ENCODE measurements at regions not wholly inside any gene's neighbourhood (a gene's known extent, or its start where the extent isn't known, plus 50 kb on each side); places are given as distances from the start of the nearest gene placed in this dataset.

DNA sequence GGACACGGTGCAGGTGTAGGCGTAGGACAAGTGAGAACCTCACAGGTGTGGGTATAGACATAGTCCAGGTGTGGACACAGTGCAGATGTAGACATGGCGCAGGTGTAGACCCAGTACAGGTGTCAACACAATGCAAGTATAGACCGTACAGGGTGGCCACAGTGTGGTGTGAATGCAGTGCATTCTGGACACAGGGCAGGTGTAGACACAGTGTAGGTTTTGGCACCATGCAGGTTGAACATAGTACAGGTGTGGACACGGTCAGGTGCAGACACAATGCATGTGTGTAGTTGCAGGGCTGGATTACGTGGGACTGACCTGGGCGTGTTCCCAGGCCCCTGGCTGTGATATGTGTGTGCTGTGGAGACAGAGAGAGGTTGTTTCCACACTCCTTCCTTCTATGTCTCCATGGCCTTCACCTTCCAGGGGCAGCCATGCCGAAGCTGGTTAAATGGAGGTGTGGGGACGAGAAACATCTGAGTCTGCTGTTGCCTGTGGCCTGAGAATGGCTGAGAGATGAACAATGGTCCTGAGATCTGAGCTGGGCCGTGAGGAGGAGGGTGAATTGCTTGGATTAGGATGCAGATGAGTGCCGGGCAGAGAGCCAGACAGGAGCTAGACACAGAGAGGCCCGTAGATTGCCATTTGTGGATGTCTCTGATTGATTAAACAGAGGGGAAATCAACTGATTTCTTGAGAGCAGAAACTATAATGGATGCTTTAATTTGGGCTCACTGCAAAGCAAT, 343.9 kb upstream of the SHH start:
- Mint-ChIP-seq H3K4me3 (no peak overlapping the region), H3K27ac (no peak overlapping the region), H3K9me3 (peaks cover 8% of the 10 kb centered on the region), H3K27me3 (peaks cover 2% of the 10 kb centered on the region), H3K36me3 (ENCODE audit: low read depth) (no peaks in the 10 kb centered on the region), H3K4me1 (ENCODE audit: low read depth) (no peaks in the 10 kb centered on the region)
- intact Hi-C loops (cut with micrococcal nuclease): no loop called here

- Mint-ChIP-seq H3K4me1 (ENCODE audit: low read depth) (no peaks in the 10 kb centered on the region), H3K27ac (no peak overlapping the region), H3K27me3 (no peaks in the 10 kb centered on the region), H3K4me3 (no peak overlapping the region), H3K36me3 (ENCODE audit: low read depth) (no peaks in the 10 kb centered on the region), H3K9me3 (peaks cover 8% of the 10 kb centered on the region)
- intact Hi-C loops (cut with micrococcal nuclease): no loop called here
Measured at GRCh38 chr7:156153590-156153989, 341.3 kb upstream of the SHH start.

DNA sequence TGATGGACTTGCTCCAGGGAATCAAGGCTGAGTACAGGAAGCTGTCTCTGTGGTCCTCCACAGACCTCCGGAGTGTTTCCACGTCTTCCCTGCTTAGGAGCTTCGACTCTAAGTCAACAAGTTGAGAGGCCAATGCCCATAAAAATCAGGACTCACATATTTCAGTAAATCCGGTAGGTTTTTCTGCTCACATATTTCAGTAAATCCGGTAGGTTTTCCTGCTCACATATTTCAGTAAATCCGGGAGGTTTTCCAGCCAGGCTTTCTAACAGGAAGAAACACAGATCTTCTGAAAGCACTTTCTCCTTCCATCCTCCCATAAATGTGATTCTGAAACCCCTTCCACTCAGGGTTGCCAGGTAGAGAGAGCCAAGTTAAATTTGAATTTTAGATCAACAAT, 340.1 kb upstream of the SHH start:
- no peaks in the 10 kb centered on the region for H3K4me1 Mint-ChIP-seq (ENCODE audit: low read depth)
- H3K9me3 Mint-ChIP-seq: peaks cover 8% of the 10 kb centered on the region
- intact Hi-C loops (cut with micrococcal nuclease): no loop called here
- H3K36me3 Mint-ChIP-seq (ENCODE audit: low read depth): no peaks in the 10 kb centered on the region
- H3K27me3 Mint-ChIP-seq: no peaks in the 10 kb centered on the region
- H3K27ac Mint-ChIP-seq: no peak overlapping the region
- H3K4me3 Mint-ChIP-seq: no peak overlapping the region

DNA sequence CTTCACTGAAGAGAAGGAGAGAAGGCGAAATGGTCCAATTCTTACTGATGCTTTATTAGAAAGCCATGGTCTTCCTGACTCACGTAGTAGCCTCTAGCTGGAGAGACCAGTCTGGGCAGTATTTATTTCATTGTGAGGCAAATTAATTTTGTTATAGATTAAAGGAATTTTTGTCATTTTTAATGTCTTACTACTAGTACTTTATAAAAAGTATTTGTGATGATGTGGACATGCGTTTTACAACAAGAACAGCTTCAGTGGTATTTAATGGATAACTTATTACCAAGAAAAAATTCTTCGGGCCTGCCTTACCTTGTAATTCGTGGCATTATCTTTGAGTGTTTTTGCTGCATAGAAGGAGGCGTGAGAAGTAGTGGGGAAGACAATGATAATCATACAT, 339.4 kb upstream of the SHH start:
- intact Hi-C loops (cut with micrococcal nuclease): no loop called here
- Mint-ChIP-seq H3K9me3 (peaks cover 8% of the 10 kb centered on the region), H3K4me3 (no peak overlapping the region), H3K27ac (no peak overlapping the region), H3K27me3 (no peaks in the 10 kb centered on the region), H3K36me3 (ENCODE audit: low read depth) (no peaks in the 10 kb centered on the region), H3K4me1 (ENCODE audit: low read depth) (no peaks in the 10 kb centered on the region)

DNA sequence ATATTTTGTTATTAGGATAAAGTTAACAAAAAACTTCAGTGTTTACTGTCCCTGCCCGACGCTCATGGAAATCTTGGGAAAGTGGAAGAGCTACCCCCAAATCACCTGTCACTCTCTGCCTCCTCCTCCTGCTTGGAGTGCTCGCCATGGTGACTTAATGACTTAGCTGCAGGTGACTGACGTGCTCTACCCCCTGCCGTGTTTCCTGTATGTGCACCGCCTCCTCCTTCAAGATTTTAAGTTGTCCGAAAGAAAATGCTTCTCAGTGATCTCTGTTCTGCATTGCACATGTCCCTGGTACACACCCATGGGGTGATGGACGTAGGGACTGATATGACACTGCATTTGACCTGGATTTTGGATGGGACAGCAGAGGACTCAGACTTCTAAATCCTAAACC, 338.8 kb upstream of the SHH start:
- no peak overlapping the region for H3K4me3 Mint-ChIP-seq
- intact Hi-C loops (cut with micrococcal nuclease): no loop called here
- H3K4me1 Mint-ChIP-seq (ENCODE audit: low read depth): no peaks in the 10 kb centered on the region
- H3K36me3 Mint-ChIP-seq (ENCODE audit: low read depth): no peaks in the 10 kb centered on the region
- no peaks in the 10 kb centered on the region for H3K27me3 Mint-ChIP-seq
- peaks cover 8% of the 10 kb centered on the region for H3K9me3 Mint-ChIP-seq
- no peak overlapping the region for H3K27ac Mint-ChIP-seq

- no peaks in the 10 kb centered on the region for H3K36me3 Mint-ChIP-seq (ENCODE audit: low read depth)
- H3K9me3 Mint-ChIP-seq: peaks cover 8% of the 10 kb centered on the region
- intact Hi-C loops (cut with micrococcal nuclease): no loop called here
- H3K4me3 Mint-ChIP-seq: no peak overlapping the region
- no peaks in the 10 kb centered on the region for H3K27me3 Mint-ChIP-seq
- no peak overlapping the region for H3K27ac Mint-ChIP-seq
- H3K4me1 Mint-ChIP-seq (ENCODE audit: low read depth): no peaks in the 10 kb centered on the region
Measured at GRCh38 chr7:156148995-156149394, 336.7 kb upstream of the SHH start.

- Mint-ChIP-seq H3K9me3 (peaks cover 3% of the 10 kb centered on the region), H3K36me3 (ENCODE audit: low read depth) (no peaks in the 10 kb centered on the region), H3K4me1 (ENCODE audit: low read depth) (no peaks in the 10 kb centered on the region), H3K27me3 (no peaks in the 10 kb centered on the region), H3K27ac (no peak overlapping the region), H3K4me3 (no peak overlapping the region)
- intact Hi-C loops (cut with micrococcal nuclease): no loop called here
Measured at GRCh38 chr7:156148547-156148946, 336.3 kb upstream of the SHH start.

DNA sequence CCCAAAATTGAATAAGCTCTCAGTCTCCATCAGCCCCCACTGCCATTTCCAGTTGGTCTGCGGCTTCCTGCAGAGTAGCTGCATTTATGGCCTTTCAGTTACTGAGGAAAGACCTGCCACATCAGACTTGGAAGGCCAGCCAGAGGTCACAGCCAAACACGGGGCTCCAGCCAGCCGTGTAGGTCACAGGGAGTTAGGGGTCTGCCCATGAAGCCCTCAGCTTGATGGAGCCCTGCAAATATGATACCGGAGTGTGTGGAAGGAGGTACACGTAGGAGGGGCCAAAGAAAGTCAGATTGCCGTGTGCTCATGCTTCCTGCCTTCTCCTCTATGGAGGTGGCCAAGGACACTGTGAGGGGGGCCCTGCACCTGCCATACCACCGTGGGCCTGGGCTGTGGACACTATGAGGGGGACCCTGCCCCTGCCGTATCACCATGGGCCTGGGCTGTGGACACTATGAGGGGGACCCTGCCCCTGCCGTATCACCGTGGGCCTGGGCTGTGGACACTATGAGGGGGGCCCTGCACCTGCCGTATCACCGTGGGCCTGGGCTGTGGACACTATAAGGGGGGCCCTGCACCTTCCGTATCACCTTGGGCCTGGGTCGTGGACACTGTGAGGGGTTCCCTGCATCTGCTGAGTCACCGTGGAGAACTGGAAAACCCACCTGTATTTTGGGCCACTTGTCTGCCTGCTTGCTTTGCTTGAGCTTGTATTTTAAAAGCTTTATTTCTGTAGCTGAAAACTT, 335.7 kb upstream of the SHH start:
- Mint-ChIP-seq H3K9me3 (no peaks in the 10 kb centered on the region), H3K27me3 (no peaks in the 10 kb centered on the region), H3K4me1 (ENCODE audit: low read depth) (no peaks in the 10 kb centered on the region), H3K4me3 (no peak overlapping the region), H3K27ac (no peak overlapping the region), H3K36me3 (ENCODE audit: low read depth) (no peaks in the 10 kb centered on the region)
- intact Hi-C loops (cut with micrococcal nuclease): no loop called here

GRCh38 chr7:156147104-156147503, 334.8 kb upstream of the SHH start:
- no peaks in the 10 kb centered on the region for H3K36me3 Mint-ChIP-seq (ENCODE audit: low read depth)

DNA sequence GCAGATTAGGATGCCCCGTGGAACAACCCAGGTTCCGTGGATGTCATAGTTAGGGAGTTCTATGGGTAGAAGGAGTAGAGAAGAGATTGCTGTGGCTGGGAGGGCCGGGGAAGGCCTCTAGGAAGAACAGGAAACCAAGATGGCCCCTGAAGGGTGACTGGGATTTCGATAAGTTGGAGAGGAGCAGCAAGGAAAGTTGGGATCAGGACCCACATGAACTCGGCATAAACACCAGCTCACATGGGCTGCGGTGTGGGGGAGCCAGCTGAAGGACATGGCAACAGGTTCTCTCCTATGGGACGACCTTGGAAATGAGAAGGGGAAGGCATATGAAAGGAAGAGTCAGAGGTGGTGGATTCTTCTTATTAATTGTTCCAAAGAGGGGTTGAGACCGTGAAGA, 333.7 kb upstream of the SHH start:
- H3K36me3 Mint-ChIP-seq (ENCODE audit: low read depth): no peaks in the 10 kb centered on the region
- no peaks in the 10 kb centered on the region for H3K9me3 Mint-ChIP-seq
- no peak overlapping the region for H3K4me3 Mint-ChIP-seq
- intact Hi-C loops (cut with micrococcal nuclease): no loop called here
- no peak overlapping the region for H3K27ac Mint-ChIP-seq
- no peaks in the 10 kb centered on the region for H3K27me3 Mint-ChIP-seq
- no peaks in the 10 kb centered on the region for H3K4me1 Mint-ChIP-seq (ENCODE audit: low read depth)

More at GRCh38 chr7:156147104-156147503, 334.8 kb upstream of the SHH start:
- Mint-ChIP-seq H3K9me3 (no peaks in the 10 kb centered on the region), H3K4me3 (no peak overlapping the region), H3K27ac (no peak overlapping the region), H3K27me3 (no peaks in the 10 kb centered on the region), H3K4me1 (ENCODE audit: low read depth) (no peaks in the 10 kb centered on the region)
- intact Hi-C loops (cut with micrococcal nuclease): no loop called here

DNA sequence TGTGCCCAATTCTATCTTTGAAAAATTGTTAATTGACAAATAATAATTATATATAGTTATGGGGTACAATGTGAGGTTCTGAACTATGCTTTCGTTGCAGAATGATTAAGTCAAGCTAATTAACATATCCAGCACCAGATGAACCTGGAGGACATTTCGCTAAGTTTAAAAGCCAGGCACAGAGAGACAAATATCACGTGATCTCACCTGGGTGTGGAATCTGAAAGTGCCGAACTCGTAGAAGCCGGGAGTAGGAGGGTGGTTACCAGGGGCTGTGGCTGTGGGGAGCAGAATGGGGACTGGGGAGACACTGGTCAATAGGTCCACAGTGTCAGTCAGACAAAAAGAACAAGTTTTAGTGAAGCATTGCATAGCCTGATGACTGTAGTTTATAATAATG, 332.9 kb upstream of the SHH start:
- Mint-ChIP-seq H3K9me3 (no peaks in the 10 kb centered on the region), H3K4me3 (no peak overlapping the region), H3K27me3 (peaks cover 1% of the 10 kb centered on the region), H3K27ac (no peak overlapping the region), H3K36me3 (ENCODE audit: low read depth) (no peaks in the 10 kb centered on the region), H3K4me1 (ENCODE audit: low read depth) (no peaks in the 10 kb centered on the region)
- intact Hi-C loops (cut with micrococcal nuclease): no loop called here

GRCh38 chr7:156143683-156144082, 331.4 kb upstream of the SHH start:
- Mint-ChIP-seq H3K9me3 (no peaks in the 10 kb centered on the region), H3K4me3 (no peak overlapping the region), H3K27me3 (peaks cover 3% of the 10 kb centered on the region), H3K36me3 (ENCODE audit: low read depth) (no peaks in the 10 kb centered on the region), H3K27ac (no peak overlapping the region), H3K4me1 (ENCODE audit: low read depth) (no peaks in the 10 kb centered on the region)
- intact Hi-C loops (cut with micrococcal nuclease): no loop called here

DNA sequence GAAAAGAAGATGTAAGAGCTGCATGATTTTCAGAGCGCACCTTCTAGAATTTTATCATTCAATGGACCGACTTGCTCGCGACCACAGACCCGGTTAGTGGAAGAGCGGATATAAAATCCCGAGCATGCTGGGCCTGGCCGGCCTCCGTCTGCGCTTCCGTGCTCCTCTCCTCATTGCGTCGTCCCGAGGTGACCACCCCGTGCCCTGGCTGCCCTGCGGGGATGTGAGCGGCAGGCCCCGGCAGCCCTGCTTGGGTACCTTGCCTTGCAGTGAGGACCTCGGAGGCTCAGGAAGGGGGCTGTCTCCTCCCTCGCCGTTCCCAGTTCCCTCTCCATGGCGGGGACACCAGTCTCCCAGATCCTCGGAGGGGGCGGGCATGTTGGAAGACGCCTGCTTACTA, 330.9 kb upstream of the SHH start:
- no peaks in the 10 kb centered on the region for H3K36me3 Mint-ChIP-seq (ENCODE audit: low read depth)
- no peak overlapping the region for H3K4me3 Mint-ChIP-seq
- no peak overlapping the region for H3K27ac Mint-ChIP-seq
- peaks cover 3% of the 10 kb centered on the region for H3K27me3 Mint-ChIP-seq
- intact Hi-C loops (cut with micrococcal nuclease): no loop called here
- no peaks in the 10 kb centered on the region for H3K9me3 Mint-ChIP-seq
- H3K4me1 Mint-ChIP-seq (ENCODE audit: low read depth): no peaks in the 10 kb centered on the region

DNA sequence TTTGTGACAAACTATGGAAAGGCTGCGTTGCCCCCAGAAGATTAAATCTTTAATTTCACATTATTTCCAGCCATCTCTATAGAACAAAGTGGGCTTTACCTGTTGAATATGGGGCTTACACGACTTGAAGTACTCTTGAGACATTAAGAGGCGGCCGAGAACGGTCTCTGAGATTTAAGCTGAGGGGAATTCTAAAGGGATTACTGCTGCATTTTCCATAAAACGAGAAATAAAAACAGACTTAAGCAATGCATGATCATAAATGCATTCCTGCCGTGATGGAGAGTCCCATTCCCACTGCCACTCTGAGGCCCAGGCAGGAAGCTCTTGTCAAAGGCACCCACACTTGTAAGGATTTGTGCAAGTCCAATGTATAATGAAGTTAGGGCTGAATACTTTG, 329.7 kb upstream of the SHH start:
- H3K36me3 Mint-ChIP-seq (ENCODE audit: low read depth): no peaks in the 10 kb centered on the region
- H3K27me3 Mint-ChIP-seq: peaks cover 3% of the 10 kb centered on the region
- no peaks in the 10 kb centered on the region for H3K4me1 Mint-ChIP-seq (ENCODE audit: low read depth)
- H3K4me3 Mint-ChIP-seq: no peak overlapping the region
- H3K27ac Mint-ChIP-seq: no peak overlapping the region
- intact Hi-C loops (cut with micrococcal nuclease): no loop called here
- H3K9me3 Mint-ChIP-seq: no peaks in the 10 kb centered on the region

DNA sequence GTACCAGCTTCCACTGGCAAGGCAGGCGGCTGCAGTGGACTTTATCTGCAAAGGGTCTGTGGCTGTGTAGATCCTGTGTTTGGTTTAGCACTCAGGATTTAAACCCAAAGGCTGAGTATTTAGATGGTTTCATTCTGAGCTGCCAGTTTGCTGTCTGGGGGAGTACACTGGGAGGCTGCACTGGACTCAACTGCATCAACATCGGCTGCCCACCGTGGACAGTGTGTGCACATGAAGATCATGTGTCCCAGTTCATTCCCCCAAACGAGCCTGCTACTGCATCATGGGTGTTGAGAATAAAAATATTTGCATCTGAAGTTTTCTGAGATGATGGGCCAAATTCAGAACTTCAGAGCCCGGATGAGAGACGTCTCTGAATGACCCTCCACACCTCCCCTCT, 328.6 kb upstream of the SHH start:
- no peak overlapping the region for H3K4me3 Mint-ChIP-seq
- intact Hi-C loops (cut with micrococcal nuclease): no loop called here
- no peaks in the 10 kb centered on the region for H3K36me3 Mint-ChIP-seq (ENCODE audit: low read depth)
- H3K9me3 Mint-ChIP-seq: no peaks in the 10 kb centered on the region
- H3K27ac Mint-ChIP-seq: no peak overlapping the region
- no peaks in the 10 kb centered on the region for H3K4me1 Mint-ChIP-seq (ENCODE audit: low read depth)
- H3K27me3 Mint-ChIP-seq: peaks cover 3% of the 10 kb centered on the region

Measured in dendritic cell treated with granulocyte-macrophage colony-stimulating factor and Interleukin-4, amounts not matched to agents 40 ng/mL and 50 ng/mL, for 4 days (primary cell).